Hepatocyte (in vitro differentiated cells): ENCODE measurements at regions not wholly inside any gene's neighbourhood (a gene's known extent, or its start where the extent isn't known, plus 50 kb on each side); places are given as distances from the start of the nearest gene placed in this dataset.

Experiments used
- DNase-seq: peaks from one replicate; pipeline ENCODE4 v3.0.0-alpha.2; 2016; ENCODE audit warnings: low spot score
- H2AFZ ChIP-seq: fragments of 200-600 bp; sonication (generic); 2 replicates; pipeline ENCODE4 v1.6.0; 2016; ENCODE audit warnings: antibody characterized with exemption, mild to moderate bottlenecking
- H3K27ac ChIP-seq: fragments of 200-600 bp; sonication (generic); 2 replicates; pipeline ENCODE4 v1.5.1; 2016; ENCODE audit warnings: mild to moderate bottlenecking
- H3K27me3 ChIP-seq: fragments of 200-600 bp; sonication (generic); 2 replicates; pipeline ENCODE4 v1.6.1; 2016
- H3K36me3 ChIP-seq: fragments of 200-600 bp; sonication (generic); replicated peaks from 2 replicates; pipeline ENCODE4 v1.5.1; 2016; ENCODE audit warnings: low read depth; ENCODE audit not compliant: insufficient read depth
- H3K4me1 ChIP-seq: fragments of 200-600 bp; sonication (generic); 2 replicates; pipeline ENCODE4 v1.5.1; 2016; ENCODE audit warnings: mild to moderate bottlenecking, moderate library complexity; ENCODE audit not compliant: insufficient read depth
- H3K4me2 ChIP-seq: fragments of 200-600 bp; sonication (generic); 2 replicates; pipeline ENCODE4 v1.6.0; 2016
- H3K4me3 ChIP-seq: fragments of 200-600 bp; sonication (generic); 2 replicates; pipeline ENCODE4 v1.5.1; 2016; ENCODE audit warnings: mild to moderate bottlenecking
- H3K79me2 ChIP-seq: fragments of 200-600 bp; sonication (generic); 2 replicates; pipeline ENCODE4 v1.6.0; 2017; ENCODE audit warnings: mild to moderate bottlenecking
- H3K9me2 ChIP-seq: fragments of 200-600 bp; sonication (generic); replicated peaks from 2 replicates; pipeline ENCODE4 v1.6.0; 2017; ENCODE audit warnings: mild to moderate bottlenecking; ENCODE audit not compliant: insufficient read depth
- H3K9me3 ChIP-seq: fragments of 200-600 bp; sonication (generic); 2 replicates; pipeline ENCODE4 v1.5.1; 2016; ENCODE audit warnings: low read depth, mild to moderate bottlenecking
- H4K20me1 ChIP-seq: fragments of 200-600 bp; sonication (generic); 2 replicates; pipeline ENCODE4 v1.6.0; 2016; ENCODE audit warnings: mild to moderate bottlenecking; ENCODE audit not compliant: insufficient read depth, poor library complexity, severe bottlenecking
- CTCF ChIP-seq: fragments of 200-600 bp; sonication (generic); IDR thresholded peaks from 2 replicates; pipeline ENCODE4 v1.5.1; 2016; ENCODE audit warnings: antibody characterized with exemption, mild to moderate bottlenecking; ENCODE audit not compliant: poor library complexity
- EZH2 ChIP-seq: fragments of 200-600 bp; sonication (generic); IDR thresholded peaks from 2 replicates; pipeline ENCODE4 v1.6.1; 2016; ENCODE audit warnings: antibody characterized with exemption, mild to moderate bottlenecking, borderline replicate concordance
- EZH2phosphoT487 ChIP-seq: fragments of 200-600 bp; sonication (generic); IDR thresholded peaks from one replicate; pipeline ENCODE4 v1.6.1; 2018; ENCODE audit warnings: antibody characterized with exemption, mild to moderate bottlenecking, low read depth, moderate library complexity; ENCODE audit not compliant: unreplicated experiment, severe bottlenecking
- WGBS: methylation state at CpG from one replicate; pipeline ENCODE4 v1.1.6; 2016; ENCODE audit warnings: low lambda C conversion rate; ENCODE audit errors: missing lambda C conversion rate; 5-methylcytosine and 5-hydroxymethylcytosine counted together

- Histone ChIP-seq H3K27ac (no peak overlapping the region), H3K4me1 (no peaks in the 10 kb centered on the region), H3K4me2 (no peak overlapping the region), H3K27me3 (no peaks in the 10 kb centered on the region), H3K36me3 (no peaks in the 10 kb centered on the region), H2AFZ (no peak overlapping the region), H3K4me3 (no peak overlapping the region), H3K9me3 (no peaks in the 10 kb centered on the region), H3K9me2 (no peaks in the 10 kb centered on the region), H4K20me1 (no peaks in the 10 kb centered on the region), H3K79me2 (no peaks in the 10 kb centered on the region)
- DNase-seq: no peak
- 63% methylated on average over 8 of the region's 8 CpGs for WGBS
- TF ChIP-seq CTCF (no peak), EZH2 (no peak), EZH2phosphoT487 (no peak)
Measured at GRCh38 chr6:125491860-125492618, 190.3 kb upstream of the HDDC2 start.

GRCh38 chr6:125498606-125499005 lies 196.8 kb upstream of the HDDC2 start:
- Histone ChIP-seq H4K20me1 (no peaks in the 10 kb centered on the region), H3K79me2 (no peaks in the 10 kb centered on the region), H3K9me2 (no peaks in the 10 kb centered on the region), H3K4me2 (no peak overlapping the region), H3K36me3 (no peaks in the 10 kb centered on the region), H3K9me3 (no peaks in the 10 kb centered on the region), H3K27me3 (no peaks in the 10 kb centered on the region), H3K27ac (no peak overlapping the region), H3K4me1 (no peaks in the 10 kb centered on the region), H2AFZ (no peak overlapping the region), H3K4me3 (no peak overlapping the region)
- WGBS: 97% methylated on average over 3 of the region's 3 CpGs
- TF ChIP-seq CTCF: no peak
- no peak for TF ChIP-seq EZH2phosphoT487
- no peak for TF ChIP-seq EZH2
- DNase-seq: no peak

DNA sequence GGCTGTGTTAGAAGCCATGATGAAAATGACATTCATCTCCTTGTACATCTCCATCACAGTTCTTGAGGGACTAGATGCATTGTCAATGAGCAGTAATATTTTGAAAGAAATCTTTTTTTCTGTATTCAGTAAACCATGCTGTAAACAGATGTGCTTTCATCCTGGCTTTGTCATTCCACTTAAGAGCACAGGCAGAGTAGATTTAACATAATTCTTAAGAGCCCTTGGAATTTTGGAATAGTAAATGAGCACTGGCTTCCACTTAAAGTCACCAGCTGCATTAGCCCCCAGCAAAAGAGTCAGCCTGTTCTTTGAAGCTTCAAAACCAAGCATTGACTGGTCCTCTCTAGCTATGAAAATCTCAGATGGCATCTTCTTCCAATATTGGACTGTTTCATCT lies 197.8 kb upstream of the HDDC2 start:
- Histone ChIP-seq H3K4me3 (no peak overlapping the region), H3K4me2 (no peak overlapping the region), H2AFZ (no peak overlapping the region), H3K27ac (no peak overlapping the region), H3K9me3 (no peaks in the 10 kb centered on the region), H3K36me3 (no peaks in the 10 kb centered on the region), H3K79me2 (no peaks in the 10 kb centered on the region), H3K27me3 (no peaks in the 10 kb centered on the region), H4K20me1 (no peaks in the 10 kb centered on the region), H3K9me2 (no peaks in the 10 kb centered on the region), H3K4me1 (no peaks in the 10 kb centered on the region)
- no peak for TF ChIP-seq CTCF
- TF ChIP-seq EZH2phosphoT487: no peak
- no peak for TF ChIP-seq EZH2
- no peak for DNase-seq

- Histone ChIP-seq H3K27ac (no peak overlapping the region), H3K4me1 (no peaks in the 10 kb centered on the region), H4K20me1 (no peaks in the 10 kb centered on the region), H3K9me3 (no peaks in the 10 kb centered on the region), H3K4me2 (no peak overlapping the region), H3K27me3 (no peaks in the 10 kb centered on the region), H3K36me3 (no peaks in the 10 kb centered on the region), H3K79me2 (no peaks in the 10 kb centered on the region), H2AFZ (no peak overlapping the region), H3K9me2 (no peaks in the 10 kb centered on the region), H3K4me3 (no peak overlapping the region)
- DNase-seq: no peak
- TF ChIP-seq EZH2phosphoT487 (no peak), EZH2 (no peak), CTCF (no peak)
- WGBS: 57% methylated on average over 3 of the region's 3 CpGs
Measured at GRCh38 chr6:125503181-125503580, 201.4 kb upstream of the HDDC2 start.
